ENCODE measurements at regions not wholly inside any gene's neighbourhood (a gene's known extent, or its start where the extent isn't known, plus 50 kb on each side); places are given as distances from the start of the nearest gene placed in this dataset.

DNA sequence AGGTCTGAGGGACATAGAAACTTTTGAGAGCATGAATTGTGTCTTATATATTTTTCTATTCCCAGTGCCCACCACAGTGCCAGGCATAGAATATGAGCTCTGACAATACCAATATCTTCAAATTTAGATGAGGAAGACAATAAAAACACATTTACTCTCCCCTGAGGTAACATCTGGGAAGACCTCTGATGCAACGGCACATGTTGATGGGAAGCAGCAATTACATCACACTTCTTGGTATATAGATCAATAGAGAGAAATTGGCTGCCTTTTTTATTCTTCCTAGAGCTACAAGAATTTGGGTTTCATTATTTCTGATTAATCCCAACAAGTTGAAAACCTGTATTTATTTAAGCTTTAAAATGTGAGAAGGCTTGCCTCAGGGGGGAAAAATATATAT lies 67.4 kb upstream of the SMAD1 start:
- Histone ChIP-seq H4K8ac (replicated peaks; ENCODE audit: insufficient read length, low read depth, low read length) (no peak overlapping the region), H2BK120ac (ENCODE audit: low read depth, low read length, poor library complexity, severe bottlenecking) (no peak overlapping the region), H2BK5ac (ENCODE audit: insufficient read length, low read length) (no peak overlapping the region), H2BK20ac (ENCODE audit: low read depth, low read length, poor library complexity, severe bottlenecking) (no peak overlapping the region), H3K9ac (ENCODE audit: extremely low read depth, insufficient read length, low read length) (no peak overlapping the region), H4K91ac (ENCODE audit: insufficient read length, low read depth, low read length) (no peak overlapping the region), H3K23me2 (ENCODE audit: insufficient read length, low read depth, low read length, poor library complexity, severe bottlenecking) (no peaks in the 10 kb centered on the region), H3K14ac (ENCODE audit: insufficient read depth, low read length) (no peak overlapping the region), H3K56ac (ENCODE audit: insufficient read length, low read depth, low read length) (no peak overlapping the region), H3K4me1 (ENCODE audit: insufficient read depth, low read length) (no peaks in the 10 kb centered on the region), H4K20me1 (ENCODE audit: control insufficient read depth, insufficient read depth, insufficient read length) (no peaks in the 10 kb centered on the region), H3K27me3 (ENCODE audit: insufficient read depth, low read length) (no peaks in the 10 kb centered on the region), H3K9me3 (ENCODE audit: control insufficient read depth, low read depth, low read length) (no peaks in the 10 kb centered on the region), H2AFZ (ENCODE audit: low read length) (no peak overlapping the region), H3K18ac (ENCODE audit: insufficient read length, low read depth, low read length) (no peak overlapping the region), H2BK15ac (ENCODE audit: low read depth, low read length) (no peak overlapping the region), H3K4me2 (ENCODE audit: insufficient read depth, insufficient read length, low read length) (no peak overlapping the region), H2BK12ac (ENCODE audit: insufficient read length, low read depth, low read length) (no peak overlapping the region), H3K4ac (ENCODE audit: low read depth, low read length) (no peak overlapping the region), H3K79me1 (ENCODE audit: insufficient read depth, low read depth, low read length, poor library complexity, severe bottlenecking) (no peaks in the 10 kb centered on the region), H3K79me2 (ENCODE audit: insufficient read depth, low read length) (no peaks in the 10 kb centered on the region), H4K5ac (ENCODE audit: insufficient read length, low read depth, low read length) (no peak overlapping the region), H3K23ac (ENCODE audit: insufficient read length, low read depth, low read length) (no peak overlapping the region), H3K27ac (ENCODE audit: insufficient read length, low read depth, low read length) (no peak overlapping the region), H2AK5ac (ENCODE audit: insufficient read length, low read length) (no peak overlapping the region), H3T11ph (ENCODE audit: low read length) (no peak overlapping the region)
- no peak for DNase-seq
- Mint-ChIP-seq H3K9me3 (no peaks in the 10 kb centered on the region), H3K4me3 (no peak overlapping the region), H3K36me3 (ENCODE audit: insufficient read depth in 1 of 3, low read depth in 3 of 3) (no peaks in the 10 kb centered on the region; a peak in 1 of 7 replicates), H3K27me3 (ENCODE audit: low read depth) (no peaks in the 10 kb centered on the region), H3K27ac (no peak overlapping the region), H3K4me1 (no peaks in the 10 kb centered on the region)
- TF ChIP-seq CTCF (conservative IDR thresholded peaks at IDR 0.05) = no peak
- WGBS (ENCODE audit: extremely low coverage, insufficient read length, low lambda C conversion rate) = no CpG with 5 or more reads among the region's 1 CpG
